H1 (cell line): ENCODE measurements at regions not wholly inside any gene's neighbourhood (a gene's known extent, or its start where the extent isn't known, plus 50 kb on each side); places are given as distances from the start of the nearest gene placed in this dataset.

Source experiments
- CTCF ChIA-PET: fragments of 300-600 bp; sonication (Branson Sonifier 250); formaldehyde crosslinking; loops from one replicate; lab custom pipeline; 2021; ENCODE audit not compliant: partially characterized antibody; lab: Charles Lee
- POLR2A ChIA-PET: fragments of 300-600 bp; sonication (Branson Sonifier 250); formaldehyde crosslinking; loops from one replicate; lab custom pipeline; 2021; ENCODE audit warnings: inconsistent platforms; ENCODE audit not compliant: partially characterized antibody; lab: Charles Lee
- DNase-seq, 2 experiments: peaks; one replicate each; pipeline versions ENCODE4 v3.0.0 to v3.0.0-alpha.2; 2010 to 2022; ENCODE audit warnings: low spot score in 2 of 2, low read depth in 1 of 2, mixed read lengths in 1 of 2
- FAIRE-seq: peaks from 2 replicates; lab custom pipeline; 2011; peaks lifted over from hg19 to GRCh38; lab: Jason Lieb, UNC
- H2AFZ ChIP-seq: 2 replicates; pipeline ENCODE4 v1.8.1; 2012; ENCODE audit warnings: low read length, inconsistent platforms
- H2AK5ac ChIP-seq: 2 replicates; pipeline ENCODE4 v1.6.1; 2013; ENCODE audit warnings: low read depth, low read length
- H2BK120ac ChIP-seq: replicated peaks from 2 replicates; pipeline ENCODE3; 2013; ENCODE audit warnings: low read depth, low read length, inconsistent platforms
- H2BK12ac ChIP-seq: 2 replicates; pipeline ENCODE4 v1.6.1; 2013; ENCODE audit warnings: low read depth, low read length
- H2BK15ac ChIP-seq: 2 replicates; pipeline ENCODE4 v1.6.1; 2013; ENCODE audit warnings: low read length
- H2BK20ac ChIP-seq: 2 replicates; pipeline ENCODE4 v1.6.1; 2013; ENCODE audit warnings: low read length
- H2BK5ac ChIP-seq: 2 replicates; pipeline ENCODE4 v1.6.1; 2013; ENCODE audit warnings: low read depth, low read length
- H3K14ac ChIP-seq: 2 replicates; pipeline ENCODE4 v1.6.1; 2013; ENCODE audit warnings: inconsistent platforms; ENCODE audit not compliant: insufficient read length
- H3K18ac ChIP-seq: 2 replicates; pipeline ENCODE4 v1.6.1; 2013; ENCODE audit warnings: low read length; ENCODE audit errors: extremely low read depth
- H3K23ac ChIP-seq: 2 replicates; pipeline ENCODE4 v1.6.1; 2013; ENCODE audit warnings: inconsistent platforms; ENCODE audit not compliant: insufficient read length
- H3K23me2 ChIP-seq: 2 replicates; pipeline ENCODE4 v1.6.1; 2013; ENCODE audit warnings: low read depth, low read length
- H3K27ac ChIP-seq: 2 replicates; pipeline ENCODE4 v1.6.1; 2011; ENCODE audit warnings: low read depth, low read length, inconsistent platforms
- H3K27me3 ChIP-seq, 4 experiments: replicated peaks in 1 of 4; 1 replicate in 1 of 4; 2 replicates in 3 of 4; pipeline versions ENCODE4 v1.6.1 to v1.8.1; 2011 to 2013; ENCODE audit warnings: low read length in 3 of 4, mild to moderate bottlenecking in 3 of 4, inconsistent platforms in 2 of 4, mixed read lengths in 2 of 4, moderate library complexity in 1 of 4; ENCODE audit not compliant: control insufficient read depth in 3 of 4, insufficient read depth in 3 of 4; ENCODE audit errors: extremely low read depth in 1 of 4
- H3K36me3 ChIP-seq, 4 experiments: 2 replicates each; pipeline versions ENCODE4 v1.6.1 to v1.8.1; 2011 to 2013; ENCODE audit warnings: mild to moderate bottlenecking in 4 of 4, low read length in 3 of 4, moderate library complexity in 2 of 4, control low read depth in 1 of 4, inconsistent platforms in 1 of 4; ENCODE audit not compliant: insufficient read depth in 4 of 4, control insufficient read depth in 2 of 4
- H3K4ac ChIP-seq: replicated peaks from 2 replicates; pipeline ENCODE3; 2013; ENCODE audit warnings: low read length, low read depth, mixed read lengths, inconsistent platforms; ENCODE audit not compliant: insufficient read length
- H3K4me1 ChIP-seq, 4 experiments: replicated peaks in 1 of 4; 1 replicate in 1 of 4; 2 replicates in 3 of 4; pipeline versions ENCODE4 v1.6.1 to v1.8.1; 2011 to 2013; ENCODE audit warnings: low read length in 3 of 4, inconsistent platforms in 2 of 4, mixed read lengths in 1 of 4; ENCODE audit not compliant: insufficient read depth in 4 of 4, control insufficient read depth in 3 of 4
- H3K4me2 ChIP-seq, 2 experiments: 2 replicates each; pipeline versions ENCODE4 v1.6.1 to v1.8.1; 2011 to 2013; ENCODE audit warnings: low read depth in 2 of 2, low read length in 2 of 2, control low read depth in 1 of 2, inconsistent platforms in 1 of 2, mild to moderate bottlenecking in 1 of 2; ENCODE audit not compliant: insufficient read depth in 1 of 2
- H3K4me3 ChIP-seq, 4 experiments: fragments of 200-600, 300-600 bp in 1 of 4; sonication (generic), shearing (Covaris generic), sonication (Bioruptor Twin) in 1 of 4; 2 replicates each; pipeline versions ENCODE4 v1.5.1 to v1.8.1; 2011 to 2016; ENCODE audit warnings: low read length in 4 of 4, low read depth in 3 of 4, control low read depth in 2 of 4, inconsistent platforms in 2 of 4, mild to moderate bottlenecking in 2 of 4, mixed read lengths in 1 of 4, moderate library complexity in 1 of 4; ENCODE audit not compliant: insufficient read depth in 2 of 4; ENCODE audit errors: extremely low read depth in 1 of 4
- H3K56ac ChIP-seq: replicated peaks from 2 replicates; pipeline ENCODE3; 2013; ENCODE audit warnings: low read depth, mild to moderate bottlenecking, mixed read lengths, low read length, inconsistent platforms; ENCODE audit not compliant: insufficient read length
- H3K79me1 ChIP-seq: 2 replicates; pipeline ENCODE4 v1.6.1; 2013; ENCODE audit warnings: low read depth, low read length, control low read depth
- H3K79me2 ChIP-seq, 2 experiments: 2 replicates each; pipeline versions ENCODE4 v1.6.1 to v1.8.1; 2012 to 2013; ENCODE audit warnings: low read length in 2 of 2, mild to moderate bottlenecking in 2 of 2, inconsistent platforms in 1 of 2; ENCODE audit not compliant: insufficient read depth in 2 of 2, control insufficient read depth in 1 of 2
- H3K9ac ChIP-seq, 4 experiments: replicated peaks in 1 of 4; 1 replicate in 1 of 4; 2 replicates in 3 of 4; pipeline versions ENCODE4 v1.6.1 to v1.8.1; 2011 to 2013; ENCODE audit warnings: low read depth in 3 of 4, low read length in 3 of 4, control low read depth in 2 of 4, mild to moderate bottlenecking in 2 of 4, moderate library complexity in 2 of 4, inconsistent platforms in 1 of 4; ENCODE audit errors: extremely low read depth in 1 of 4
- H3K9me3 ChIP-seq, 2 experiments: 2 replicates each; pipeline versions ENCODE4 v1.6.1 to v1.8.1; 2012 to 2013; ENCODE audit warnings: mild to moderate bottlenecking in 2 of 2, moderate library complexity in 2 of 2, control low read depth in 1 of 2, inconsistent platforms in 1 of 2, low read depth in 1 of 2, low read length in 1 of 2, mixed read lengths in 1 of 2; ENCODE audit not compliant: insufficient read depth in 2 of 2
- H4K20me1 ChIP-seq, 2 experiments: replicated peaks in 1 of 2; 2 replicates each; pipeline versions ENCODE3 to v1.8.1; 2011 to 2013; ENCODE audit warnings: inconsistent platforms in 2 of 2, low read length in 2 of 2, mild to moderate bottlenecking in 1 of 2; ENCODE audit not compliant: insufficient read depth in 2 of 2, control insufficient read depth in 1 of 2
- H4K5ac ChIP-seq: 2 replicates; pipeline ENCODE4 v1.6.1; 2013; ENCODE audit warnings: low read length, low read depth, mixed read lengths, inconsistent platforms; ENCODE audit not compliant: insufficient read length
- H4K8ac ChIP-seq: 2 replicates; pipeline ENCODE4 v1.8.0; 2013; ENCODE audit warnings: mild to moderate bottlenecking, moderate library complexity, low read length, inconsistent platforms; ENCODE audit not compliant: insufficient read depth; ENCODE audit errors: extremely low read depth
- H4K91ac ChIP-seq: replicated peaks from 2 replicates; pipeline ENCODE3; 2013; ENCODE audit warnings: low read length, mixed read lengths, inconsistent platforms; ENCODE audit not compliant: insufficient read length
- ASH2L ChIP-seq: fragments of 200-600, 300-600 bp; sonication (generic); IDR thresholded peaks from one replicate; pipeline ENCODE4 v1.7.1; 2017; ENCODE audit warnings: low read length
- CBX8 ChIP-seq: fragments of 300-800, 300-1000 bp; sonication (generic); IDR thresholded peaks from 2 replicates; pipeline ENCODE4 v1.7.1; 2016; ENCODE audit warnings: low read depth, low read length, borderline replicate concordance
- CEBPB ChIP-seq: IDR thresholded peaks from 2 replicates; pipeline ENCODE4 v1.6.1; 2012; ENCODE audit warnings: low read depth, low read length
- EGR1 ChIP-seq: IDR thresholded peaks from 2 replicates; pipeline ENCODE4 v1.6.1; 2011; ENCODE audit warnings: low read depth, low read length, borderline replicate concordance
- EP300 ChIP-seq, 2 experiments: IDR thresholded peaks; 1 replicate in 1 of 2; 2 replicates in 1 of 2; pipeline ENCODE4 v1.6.1; 2011 to 2012; ENCODE audit warnings: low read depth in 2 of 2, low read length in 2 of 2, mild to moderate bottlenecking in 2 of 2, borderline replicate concordance in 1 of 2, inconsistent platforms in 1 of 2, moderate library complexity in 1 of 2
- HDAC2 ChIP-seq, 2 experiments: fragments of 300-600 bp in 1 of 2; sonication (generic) in 1 of 2; IDR thresholded peaks; 2 replicates each; pipeline ENCODE4 v1.6.1; 2011 to 2012; ENCODE audit warnings: low read depth in 2 of 2, low read length in 2 of 2, mild to moderate bottlenecking in 2 of 2, moderate library complexity in 2 of 2, borderline replicate concordance in 1 of 2, inconsistent platforms in 1 of 2
- JUN ChIP-seq: IDR thresholded peaks from 2 replicates; pipeline ENCODE4 v1.6.1; 2011; ENCODE audit warnings: low read depth, mild to moderate bottlenecking, improper control_type of control experiment, low read length
- MAFK ChIP-seq: IDR thresholded peaks from 2 replicates; pipeline ENCODE4 v1.6.1; 2012; ENCODE audit warnings: low read depth, mild to moderate bottlenecking, improper control_type of control experiment, low read length
- POLR2AphosphoS5 ChIP-seq: IDR thresholded peaks from 2 replicates; pipeline ENCODE4 v1.6.1; 2011; ENCODE audit warnings: low read depth, low read length
- POU5F1 ChIP-seq: IDR thresholded peaks from 2 replicates; pipeline ENCODE4 v1.6.1; 2011; ENCODE audit warnings: low read depth, mild to moderate bottlenecking, low read length, moderate library complexity
- RBBP5 ChIP-seq: IDR thresholded peaks from 2 replicates; pipeline ENCODE4 v1.7.1; 2012; ENCODE audit warnings: low read depth, mild to moderate bottlenecking, inconsistent platforms, low read length, moderate library complexity, borderline replicate concordance
- SIN3A ChIP-seq, 2 experiments: IDR thresholded peaks in 1 of 2; conservative IDR thresholded peaks in 1 of 2; 2 replicates each; pipeline ENCODE4 v1.6.1; 2011 to 2012; ENCODE audit warnings: low read length in 2 of 2, improper control_type of control experiment in 1 of 2, low read depth in 1 of 2, mild to moderate bottlenecking in 1 of 2
- SIRT6 ChIP-seq: IDR thresholded peaks from one replicate; pipeline ENCODE4 v1.7.1; 2012; ENCODE audit warnings: low read length, inconsistent platforms
- TAF7 ChIP-seq: optimal IDR thresholded peaks from 2 replicates; pipeline ENCODE3; 2011; ENCODE audit warnings: low read depth, mild to moderate bottlenecking, inconsistent platforms, low read length, moderate library complexity, borderline replicate concordance
- TCF12 ChIP-seq: IDR thresholded peaks from 2 replicates; pipeline ENCODE4 v1.6.1; 2011; ENCODE audit warnings: low read depth, mild to moderate bottlenecking, low read length
- WGBS, 2 experiments: shearing (Covaris generic) in 1 of 2; methylation state at CpG; one replicate each; pipeline versions ENCODE4 v1.1.6 to v1.1.7; 2013 to 2015; ENCODE audit warnings: low lambda C conversion rate in 2 of 2, mixed read lengths in 2 of 2, inconsistent platforms in 1 of 2, low coverage in 1 of 2, missing lambda C conversion rate in 1 of 2; ENCODE audit not compliant: insufficient replicate concordance in 2 of 2, insufficient coverage in 1 of 2, insufficient read length in 1 of 2; ENCODE audit errors: extremely low coverage in 1 of 2, missing lambda C conversion rate in 1 of 2; 5-methylcytosine and 5-hydroxymethylcytosine counted together

GRCh38 chr5:60066502-60066901 is 173.0 kb upstream of the PDE4D start:
- H3K4me3 ChIP-seq: no peak overlapping the region
- no peak overlapping the region for H2BK120ac ChIP-seq
- H3K4me2 ChIP-seq: no peak overlapping the region
- H4K8ac ChIP-seq: no peak overlapping the region
- H3K27me3 ChIP-seq: no peaks in the 10 kb centered on the region
- no peak for FAIRE-seq
- no peak for DNase-seq
- H2BK5ac ChIP-seq: no peak overlapping the region
- no peaks in the 10 kb centered on the region for H3K9me3 ChIP-seq
- H3K79me2 ChIP-seq: no peaks in the 10 kb centered on the region
- H2BK12ac ChIP-seq: no peak overlapping the region
- WGBS, 2 experiments: 92% methylated on average over 2 of the region's 2 CpGs; no CpG with 5 or more reads in 1 of the 2 experiments
- H2AK5ac ChIP-seq: no peak overlapping the region
- no peaks in the 10 kb centered on the region for H3K36me3 ChIP-seq
- H3K27ac ChIP-seq: no peak overlapping the region
- ChIA-PET POLR2A (no interaction called here), CTCF (interaction anchor here (1.3 kb wide), 1 partner anchor 258 kb away, joined by 3 read pairs; no protein-coding TSS in a partner anchor)
- H3K4me1 ChIP-seq: no peaks in the 10 kb centered on the region
- H3K56ac ChIP-seq: no peak overlapping the region
- no peak overlapping the region for H3K4ac ChIP-seq
- no peak overlapping the region for H2AFZ ChIP-seq
- no peaks in the 10 kb centered on the region for H4K20me1 ChIP-seq
- no peak overlapping the region for H2BK20ac ChIP-seq
- no peak overlapping the region for H3K18ac ChIP-seq
- H3K23me2 ChIP-seq: no peaks in the 10 kb centered on the region
- no peak overlapping the region for H4K5ac ChIP-seq
- no peak overlapping the region for H3K14ac ChIP-seq
- no peaks in the 10 kb centered on the region for H3K79me1 ChIP-seq
- no peak overlapping the region for H4K91ac ChIP-seq
- no peak overlapping the region for H3K23ac ChIP-seq
- no peak overlapping the region for H2BK15ac ChIP-seq
- no peak overlapping the region for H3K9ac ChIP-seq
- TF ChIP-seq MAFK: no peak
- TF ChIP-seq ASH2L: no peak
- no peak for TF ChIP-seq EP300 (IDR thresholded peaks at IDR 0.05; ENCODE audit: borderline replicate concordance in 1 of 2, low read depth in 2 of 2, low read length in 2 of 2)
- no peak for TF ChIP-seq CBX8
- TF ChIP-seq EGR1: no peak
- TF ChIP-seq TAF7: no peak
- no peak for TF ChIP-seq CEBPB
- TF ChIP-seq RBBP5: no peak
- no peak for TF ChIP-seq JUN
- no peak for TF ChIP-seq SIN3A (conservative IDR thresholded peaks at IDR 0.05 in 1 of 2, IDR thresholded peaks at IDR 0.05 in 1 of 2; ENCODE audit: low read depth in 1 of 2, low read length in 2 of 2)
- no peak for TF ChIP-seq SIRT6
- TF ChIP-seq POU5F1: no peak
- TF ChIP-seq POLR2AphosphoS5: no peak
- TF ChIP-seq HDAC2 (IDR thresholded peaks at IDR 0.05; ENCODE audit: borderline replicate concordance in 1 of 2, low read depth in 2 of 2, low read length in 2 of 2): no peak
- TF ChIP-seq TCF12: no peak
